Mesothelial cell of epicardium (in vitro differentiated cells): ENCODE measurements at regions not wholly inside any gene's neighbourhood (a gene's known extent, or its start where the extent isn't known, plus 50 kb on each side); places are given as distances from the start of the nearest gene placed in this dataset.
"Not testable (repeated sequence)": the region's sequence is repeated elsewhere in the genome, so short reads cannot be mapped to it uniquely, and the experiment has no call there.

Source experiments
- DNase-seq, 2 experiments: peaks; one replicate each; pipeline ENCODE4 v3.0.0; 2021; ENCODE audit warnings: low spot score in 2 of 2; ENCODE audit not compliant: unreplicated experiment in 2 of 2
- H3K27ac Mint-ChIP-seq: 2 replicates; pipeline ENCODE4 v1.8.0; 2021; ENCODE audit warnings: mixed read lengths
- H3K27me3 Mint-ChIP-seq: 2 replicates; pipeline ENCODE4 v1.8.0; 2021; ENCODE audit warnings: low read depth, mixed read lengths
- H3K36me3 Mint-ChIP-seq: 2 replicates; pipeline ENCODE4 v1.8.0; 2021; ENCODE audit warnings: mixed read lengths
- H3K4me1 Mint-ChIP-seq: 2 replicates; pipeline ENCODE4 v1.8.0; 2021; ENCODE audit warnings: mixed read lengths
- H3K4me3 Mint-ChIP-seq: 2 replicates; pipeline ENCODE4 v1.8.0; 2021; ENCODE audit warnings: mild to moderate bottlenecking, moderate library complexity, mixed read lengths
- H3K9me3 Mint-ChIP-seq: 2 replicates; pipeline ENCODE4 v1.8.0; 2021; ENCODE audit warnings: mixed read lengths
- CTCF ChIP-seq: fragments of 200-600 bp; sonication (generic); IDR thresholded peaks from one replicate; pipeline ENCODE4 v1.5.0; 2021; ENCODE audit warnings: antibody characterized with exemption; ENCODE audit not compliant: unreplicated experiment

GRCh38 chr4:186982160-186982559 lies 258.5 kb upstream of the FAT1 start:
- H3K9me3 Mint-ChIP-seq: peaks cover 9% of the 10 kb centered on the region
- peaks cover 3% of the 10 kb centered on the region for H3K36me3 Mint-ChIP-seq
- no peak overlapping the region for H3K27ac Mint-ChIP-seq
- peaks cover 2% of the 10 kb centered on the region for H3K27me3 Mint-ChIP-seq
- no peak overlapping the region for H3K4me3 Mint-ChIP-seq
- DNase-seq: no peak
- peaks cover 23% of the 10 kb centered on the region for H3K4me1 Mint-ChIP-seq
- TF ChIP-seq CTCF: no peak

- H3K9me3 Mint-ChIP-seq: peaks cover 15% of the 10 kb centered on the region
- H3K27me3 Mint-ChIP-seq: no peaks in the 10 kb centered on the region
- no peak overlapping the region for H3K4me3 Mint-ChIP-seq
- H3K27ac Mint-ChIP-seq: no peak overlapping the region
- DNase-seq: no peak
- TF ChIP-seq CTCF: no peak
- H3K36me3 Mint-ChIP-seq: peaks cover 3% of the 10 kb centered on the region
- peaks cover 18% of the 10 kb centered on the region for H3K4me1 Mint-ChIP-seq
Measured at GRCh38 chr4:186984105-186984644, 260.5 kb upstream of the FAT1 start.

- no peak overlapping the region for H3K4me3 Mint-ChIP-seq
- H3K27me3 Mint-ChIP-seq: no peaks in the 10 kb centered on the region
- no peaks in the 10 kb centered on the region for H3K36me3 Mint-ChIP-seq
- TF ChIP-seq CTCF: no peak
- no peak for DNase-seq
- H3K4me1 Mint-ChIP-seq: peaks cover 23% of the 10 kb centered on the region
- H3K27ac Mint-ChIP-seq: no peak overlapping the region
- peaks cover 7% of the 10 kb centered on the region for H3K9me3 Mint-ChIP-seq
Measured at GRCh38 chr4:186999686-187000085, 276.0 kb upstream of the FAT1 start.

GRCh38 chr4:187000281-187000680 lies 276.6 kb upstream of the FAT1 start:
- no peak overlapping the region for H3K4me3 Mint-ChIP-seq
- H3K27ac Mint-ChIP-seq: peak overlapping the region; percentile 55
- H3K4me1 Mint-ChIP-seq: peaks cover 29% of the 10 kb centered on the region
- no peak for TF ChIP-seq CTCF
- no peaks in the 10 kb centered on the region for H3K36me3 Mint-ChIP-seq
- peaks cover 7% of the 10 kb centered on the region for H3K9me3 Mint-ChIP-seq
- no peaks in the 10 kb centered on the region for H3K27me3 Mint-ChIP-seq
- DNase-seq: no peak

- H3K27ac Mint-ChIP-seq, H3K4me3 Mint-ChIP-seq, DNase-seq, H3K27me3 Mint-ChIP-seq, H3K9me3 Mint-ChIP-seq, H3K36me3 Mint-ChIP-seq: not testable (repeated sequence)
- H3K4me1 Mint-ChIP-seq: peaks cover 45% of the 10 kb centered on the region
Measured at GRCh38 chr4:187002133-187002532, 278.5 kb upstream of the FAT1 start.

- no peak overlapping the region for H3K4me3 Mint-ChIP-seq
- H3K27me3 Mint-ChIP-seq: no peaks in the 10 kb centered on the region
- H3K36me3 Mint-ChIP-seq: no peaks in the 10 kb centered on the region
- no peak for DNase-seq
- no peak overlapping the region for H3K27ac Mint-ChIP-seq
- no peak for TF ChIP-seq CTCF
- peaks cover 12% of the 10 kb centered on the region for H3K9me3 Mint-ChIP-seq
- peaks cover 43% of the 10 kb centered on the region for H3K4me1 Mint-ChIP-seq
Measured at GRCh38 chr4:187004628-187005027, 281.0 kb upstream of the FAT1 start.
